Peyer's patch (tissue), 4 donors: ENCODE measurements at regions not wholly inside any gene's neighbourhood (a gene's known extent, or its start where the extent isn't known, plus 50 kb on each side); places are given as distances from the start of the nearest gene placed in this dataset.

Experiments used
- POLR2A ChIP-seq, 2 donors: fragments of 450-650 bp; IDR thresholded peaks; one replicate each; pipeline ENCODE4 v1.5.1; 2017; ENCODE audit warnings: antibody characterized with exemption in 2 of 2, mild to moderate bottlenecking in 2 of 2, moderate library complexity in 2 of 2
- TF ChIP-seq, protein P1 (sequence below), 6 experiments: fragments of 450-650 bp in 4 of 6; fragments of 200-600 bp in 2 of 6; sonication (generic) in 1 of 6; IDR thresholded peaks; one replicate each; pipeline ENCODE4 v1.5.1; 2017 to 2019; ENCODE audit warnings: antibody characterized with exemption in 6 of 6, mild to moderate bottlenecking in 3 of 6, moderate library complexity in 1 of 6

DNA sequence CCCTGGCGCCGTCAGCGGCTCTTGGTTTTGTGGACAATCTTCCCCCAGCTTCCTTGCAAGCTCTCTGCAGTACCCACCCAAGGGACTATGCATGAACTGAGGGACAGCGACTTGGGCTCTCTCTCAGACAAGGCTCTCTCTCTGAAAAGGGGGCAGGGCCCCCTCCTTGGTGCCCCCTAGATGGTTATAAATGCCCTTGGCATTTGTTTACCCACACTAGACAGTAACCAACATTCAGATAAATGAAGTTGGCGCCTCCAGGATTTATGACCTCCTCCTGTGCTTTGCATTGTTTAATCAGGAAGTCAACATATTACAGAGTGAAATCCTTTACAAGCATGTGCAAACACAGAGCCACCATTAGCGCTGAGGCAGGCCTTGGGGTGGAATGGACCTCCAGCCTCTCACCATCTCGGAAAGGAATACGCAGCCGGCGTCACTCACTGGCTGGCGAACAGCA lies 547.4 kb upstream of the ID2 start:
- TF ChIP-seq POLR2A (IDR thresholded peaks at IDR 0.05), result no peak
- TF ChIP-seq, protein P1, sequence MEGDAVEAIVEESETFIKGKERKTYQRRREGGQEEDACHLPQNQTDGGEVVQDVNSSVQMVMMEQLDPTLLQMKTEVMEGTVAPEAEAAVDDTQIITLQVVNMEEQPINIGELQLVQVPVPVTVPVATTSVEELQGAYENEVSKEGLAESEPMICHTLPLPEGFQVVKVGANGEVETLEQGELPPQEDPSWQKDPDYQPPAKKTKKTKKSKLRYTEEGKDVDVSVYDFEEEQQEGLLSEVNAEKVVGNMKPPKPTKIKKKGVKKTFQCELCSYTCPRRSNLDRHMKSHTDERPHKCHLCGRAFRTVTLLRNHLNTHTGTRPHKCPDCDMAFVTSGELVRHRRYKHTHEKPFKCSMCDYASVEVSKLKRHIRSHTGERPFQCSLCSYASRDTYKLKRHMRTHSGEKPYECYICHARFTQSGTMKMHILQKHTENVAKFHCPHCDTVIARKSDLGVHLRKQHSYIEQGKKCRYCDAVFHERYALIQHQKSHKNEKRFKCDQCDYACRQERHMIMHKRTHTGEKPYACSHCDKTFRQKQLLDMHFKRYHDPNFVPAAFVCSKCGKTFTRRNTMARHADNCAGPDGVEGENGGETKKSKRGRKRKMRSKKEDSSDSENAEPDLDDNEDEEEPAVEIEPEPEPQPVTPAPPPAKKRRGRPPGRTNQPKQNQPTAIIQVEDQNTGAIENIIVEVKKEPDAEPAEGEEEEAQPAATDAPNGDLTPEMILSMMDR (IDR thresholded peaks at IDR 0.05), result no peak
